ENCODE measurements at regions not wholly inside any gene's neighbourhood (a gene's known extent, or its start where the extent isn't known, plus 50 kb on each side); places are given as distances from the start of the nearest gene placed in this dataset.

DNA sequence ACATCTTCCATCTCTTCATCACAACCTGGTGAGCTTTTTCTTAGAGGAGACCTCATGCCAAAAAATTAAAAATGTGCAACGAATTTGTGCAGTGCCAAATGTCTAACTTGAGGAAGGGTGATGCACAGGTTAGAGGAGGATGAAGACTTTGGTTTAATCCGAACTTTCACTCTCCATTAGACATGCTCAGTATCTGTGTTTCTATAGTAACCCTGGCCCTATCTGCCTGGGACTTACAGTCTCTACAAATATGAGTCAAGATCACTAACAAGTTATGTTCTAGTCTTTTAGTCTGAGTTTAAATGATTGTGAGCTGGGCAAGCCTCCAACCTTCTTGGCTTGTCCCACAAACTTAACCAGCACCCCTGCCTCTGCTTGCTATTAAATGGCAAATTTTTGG lies 377.0 kb downstream of the BMP2 start:
- Histone ChIP-seq H3K4me2 (replicated peaks; ENCODE audit: low read depth, low read length, poor library complexity, severe bottlenecking) (no peak overlapping the region), H3K27ac (ENCODE audit: low read length in 2 of 2) (no peak overlapping the region), H4K20me1 (ENCODE audit: control insufficient read depth, insufficient read depth, low read length, poor library complexity, severe bottlenecking) (no peaks in the 10 kb centered on the region), H3K9me3 (ENCODE audit: control extremely low read depth in 1 of 3, control insufficient read depth in 2 of 3, insufficient read depth in 1 of 3, low read length in 2 of 3) (no peaks in the 10 kb centered on the region), H3K36me3 (replicated peaks in 1 of 2; ENCODE audit: control extremely low read depth in 1 of 2, control insufficient read depth in 1 of 2, extremely low read depth in 1 of 2, insufficient read depth in 2 of 2, low read length in 1 of 2) (no peaks in the 10 kb centered on the region), H2AFZ (ENCODE audit: insufficient read depth, low read depth, low read length, poor library complexity, severe bottlenecking) (no peak overlapping the region), H3K79me2 (ENCODE audit: control insufficient read depth, insufficient read depth, low read length) (no peaks in the 10 kb centered on the region), H3K27me3 (replicated peaks in 1 of 4; ENCODE audit: control extremely low read depth in 1 of 4, control insufficient read depth in 3 of 4, insufficient read depth in 4 of 4, low read length in 3 of 4) (no peaks in the 10 kb centered on the region), H3K4me1 (ENCODE audit: control insufficient read depth in 2 of 2, insufficient read depth in 2 of 2, low read length in 2 of 2) (no peaks in the 10 kb centered on the region), H3K4me3 (ENCODE audit: control extremely low read depth in 1 of 5, extremely low read depth in 1 of 5, insufficient read depth in 1 of 5, low read depth in 2 of 5, low read length in 4 of 5) (no peak overlapping the region), H3K9ac (ENCODE audit: low read length) (no peak overlapping the region)
- TF ChIP-seq, protein P1, sequence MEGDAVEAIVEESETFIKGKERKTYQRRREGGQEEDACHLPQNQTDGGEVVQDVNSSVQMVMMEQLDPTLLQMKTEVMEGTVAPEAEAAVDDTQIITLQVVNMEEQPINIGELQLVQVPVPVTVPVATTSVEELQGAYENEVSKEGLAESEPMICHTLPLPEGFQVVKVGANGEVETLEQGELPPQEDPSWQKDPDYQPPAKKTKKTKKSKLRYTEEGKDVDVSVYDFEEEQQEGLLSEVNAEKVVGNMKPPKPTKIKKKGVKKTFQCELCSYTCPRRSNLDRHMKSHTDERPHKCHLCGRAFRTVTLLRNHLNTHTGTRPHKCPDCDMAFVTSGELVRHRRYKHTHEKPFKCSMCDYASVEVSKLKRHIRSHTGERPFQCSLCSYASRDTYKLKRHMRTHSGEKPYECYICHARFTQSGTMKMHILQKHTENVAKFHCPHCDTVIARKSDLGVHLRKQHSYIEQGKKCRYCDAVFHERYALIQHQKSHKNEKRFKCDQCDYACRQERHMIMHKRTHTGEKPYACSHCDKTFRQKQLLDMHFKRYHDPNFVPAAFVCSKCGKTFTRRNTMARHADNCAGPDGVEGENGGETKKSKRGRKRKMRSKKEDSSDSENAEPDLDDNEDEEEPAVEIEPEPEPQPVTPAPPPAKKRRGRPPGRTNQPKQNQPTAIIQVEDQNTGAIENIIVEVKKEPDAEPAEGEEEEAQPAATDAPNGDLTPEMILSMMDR (IDR thresholded peaks at IDR 0.05), result no peak
- TF ChIP-seq EZH2 (IDR thresholded peaks at IDR 0.05; ENCODE audit: borderline replicate concordance, insufficient read depth, low read depth, low read length, poor library complexity, severe bottlenecking), result no peak
- ATAC-seq (ENCODE audit: low read depth) (no peak), DNase-seq (no peak)
- ChIA-PET CTCF (no interaction called here), POLR2A (no interaction called here)
- Mint-ChIP-seq H3K4me1 (no peaks in the 10 kb centered on the region), H3K27ac (no peak overlapping the region), H3K9me3 (ENCODE audit: insufficient read depth) (no peaks in the 10 kb centered on the region), H3K4me3 (no peak overlapping the region), H3K27me3 (no peaks in the 10 kb centered on the region)
- intact Hi-C loops (cut with micrococcal nuclease), result no loop called here
- WGBS (ENCODE audit: insufficient coverage), result no CpG with 5 or more reads among the region's 2 CpGs

DNA sequence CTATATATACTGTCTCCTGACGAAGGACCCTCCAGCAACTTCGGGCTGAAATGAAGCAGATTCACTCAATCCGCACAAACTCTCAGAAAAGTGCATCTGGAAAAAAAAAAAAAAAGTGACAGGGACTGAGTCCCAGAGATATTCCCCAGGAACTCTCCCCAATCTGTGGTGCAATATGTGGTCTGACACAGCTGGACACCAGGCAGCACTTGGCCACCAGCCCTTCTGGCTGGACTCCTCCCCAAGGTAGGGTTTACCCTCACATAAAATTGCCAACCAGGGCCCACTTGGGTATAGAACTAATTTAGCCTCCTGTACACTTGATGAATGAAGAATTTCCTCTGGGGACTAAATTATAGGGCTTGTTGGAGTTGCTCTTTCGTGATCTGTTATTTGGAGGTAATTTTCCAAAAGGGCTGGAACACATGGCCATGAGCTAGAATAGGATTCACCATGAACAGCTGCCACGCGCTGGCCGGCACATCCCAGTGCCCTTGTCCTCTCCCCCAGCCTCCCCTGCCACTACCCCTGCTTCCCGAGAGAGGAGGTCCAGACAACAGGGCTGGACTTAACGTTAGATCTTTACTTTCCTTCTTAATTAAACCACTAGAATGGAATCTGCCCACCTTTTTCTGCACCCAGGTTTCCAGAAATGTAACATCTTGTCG lies 379.2 kb downstream of the BMP2 start:
- Histone ChIP-seq H3K4me3 (ENCODE audit: control extremely low read depth in 1 of 5, extremely low read depth in 1 of 5, insufficient read depth in 1 of 5, low read depth in 2 of 5, low read length in 4 of 5) (no peak overlapping the region), H3K79me2 (ENCODE audit: control insufficient read depth, insufficient read depth, low read length) (no peaks in the 10 kb centered on the region), H3K36me3 (replicated peaks in 1 of 2; ENCODE audit: control extremely low read depth in 1 of 2, control insufficient read depth in 1 of 2, extremely low read depth in 1 of 2, insufficient read depth in 2 of 2, low read length in 1 of 2) (no peaks in the 10 kb centered on the region), H3K9me3 (ENCODE audit: control extremely low read depth in 1 of 3, control insufficient read depth in 2 of 3, insufficient read depth in 1 of 3, low read length in 2 of 3) (no peaks in the 10 kb centered on the region), H3K27ac (ENCODE audit: low read length in 2 of 2) (no peak overlapping the region), H4K20me1 (ENCODE audit: control insufficient read depth, insufficient read depth, low read length, poor library complexity, severe bottlenecking) (no peaks in the 10 kb centered on the region), H3K27me3 (replicated peaks in 1 of 4; ENCODE audit: control extremely low read depth in 1 of 4, control insufficient read depth in 3 of 4, insufficient read depth in 4 of 4, low read length in 3 of 4) (no peaks in the 10 kb centered on the region), H3K9ac (ENCODE audit: low read length) (no peak overlapping the region), H3K4me2 (replicated peaks; ENCODE audit: low read depth, low read length, poor library complexity, severe bottlenecking) (no peak overlapping the region), H2AFZ (ENCODE audit: insufficient read depth, low read depth, low read length, poor library complexity, severe bottlenecking) (no peak overlapping the region), H3K4me1 (ENCODE audit: control insufficient read depth in 2 of 2, insufficient read depth in 2 of 2, low read length in 2 of 2) (no peaks in the 10 kb centered on the region)
- ChIA-PET POLR2A (no interaction called here), CTCF (no interaction called here)
- no peaks in the 10 kb centered on the region for H3K4me1 Mint-ChIP-seq
- 80% methylated on average over 6 of the region's 10 CpGs for WGBS (ENCODE audit: insufficient coverage)
- no peak overlapping the region for H3K4me3 Mint-ChIP-seq
- no peaks in the 10 kb centered on the region for H3K27me3 Mint-ChIP-seq
- ATAC-seq (ENCODE audit: low read depth), result no peak
- TF ChIP-seq EZH2 (IDR thresholded peaks at IDR 0.05; ENCODE audit: borderline replicate concordance, insufficient read depth, low read depth, low read length, poor library complexity, severe bottlenecking), result no peak
- TF ChIP-seq, protein P1 (IDR thresholded peaks at IDR 0.05), result no peak
- H3K9me3 Mint-ChIP-seq (ENCODE audit: insufficient read depth), result no peaks in the 10 kb centered on the region
- no peak for DNase-seq
- intact Hi-C loops (cut with micrococcal nuclease), result no loop called here
- no peak overlapping the region for H3K27ac Mint-ChIP-seq

Data from B cell (primary cell).